ENCODE measurements at regions not wholly inside any gene's neighbourhood (a gene's known extent, or its start where the extent isn't known, plus 50 kb on each side); places are given as distances from the start of the nearest gene placed in this dataset.

DNA sequence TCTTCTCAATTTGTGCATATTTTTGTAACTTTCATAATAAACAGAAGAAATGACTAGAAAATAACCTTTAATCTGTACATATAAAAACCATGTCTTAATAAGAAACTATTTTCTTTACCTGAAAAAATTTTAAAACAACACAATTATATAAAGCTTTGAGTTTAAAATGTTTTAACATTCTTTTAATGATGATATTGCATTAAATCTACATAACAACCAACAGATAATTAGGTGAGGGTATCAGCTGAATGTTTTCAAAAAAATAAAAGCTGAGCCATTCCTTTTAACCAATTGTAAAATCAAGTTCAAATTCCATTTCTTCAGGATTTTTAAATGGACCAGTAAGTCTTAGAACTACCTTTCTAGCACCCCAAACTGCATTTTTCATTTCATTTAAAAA is 1185.0 kb upstream of the CITED2 start:
- Histone ChIP-seq H3K36me3 (ENCODE audit: control insufficient read depth, insufficient read depth, low read length) (no peaks in the 10 kb centered on the region), H3K4me3 (ENCODE audit: low read length) (no peak overlapping the region), H3K27ac (ENCODE audit: low read length) (no peak overlapping the region), H3K9me3 (ENCODE audit: control insufficient read depth, insufficient read depth, low read length) (no peaks in the 10 kb centered on the region), H3K27me3 (ENCODE audit: control insufficient read depth, insufficient read depth, low read length) (no peaks in the 10 kb centered on the region), H3K4me1 (ENCODE audit: control insufficient read depth, insufficient read depth, low read length) (no peaks in the 10 kb centered on the region)
- DNase-seq (ENCODE audit: low read depth, low spot score), result no peak

DNA sequence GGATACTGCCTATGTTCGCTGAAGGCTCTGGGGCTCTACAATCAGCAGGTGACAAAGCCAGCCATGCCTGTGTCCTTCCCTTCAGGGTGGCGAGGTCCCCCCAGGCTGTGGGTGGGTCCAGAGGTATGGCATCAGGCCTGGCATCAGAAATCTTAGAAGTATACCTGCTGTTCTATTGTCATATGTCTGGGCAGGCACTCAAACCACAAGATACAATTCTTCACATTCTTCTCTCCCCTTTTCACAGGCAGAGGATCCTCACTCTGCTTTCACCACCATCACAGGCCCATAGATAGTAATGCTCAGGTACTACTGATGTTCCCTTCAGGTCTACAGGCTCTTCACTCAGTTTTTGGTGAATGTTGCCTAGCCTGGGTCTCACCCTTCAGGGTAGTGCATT is 1180.0 kb upstream of the CITED2 start:
- no peaks in the 10 kb centered on the region for H3K27me3 ChIP-seq (ENCODE audit: control insufficient read depth, insufficient read depth, low read length)
- no peaks in the 10 kb centered on the region for H3K4me1 ChIP-seq (ENCODE audit: control insufficient read depth, insufficient read depth, low read length)
- H3K4me3 ChIP-seq (ENCODE audit: low read length), result no peak overlapping the region
- H3K36me3 ChIP-seq (ENCODE audit: control insufficient read depth, insufficient read depth, low read length), result no peaks in the 10 kb centered on the region
- no CpG with 5 or more reads among the region's 2 CpGs for WGBS (ENCODE audit: insufficient coverage, insufficient read length)
- no peaks in the 10 kb centered on the region for H3K9me3 ChIP-seq (ENCODE audit: control insufficient read depth, insufficient read depth, low read length)
- no peak overlapping the region for H3K27ac ChIP-seq (ENCODE audit: low read length)
- DNase-seq (ENCODE audit: low read depth, low spot score), result no peak

- Histone ChIP-seq H3K4me1 (ENCODE audit: control insufficient read depth, insufficient read depth, low read length) (no peaks in the 10 kb centered on the region), H3K27me3 (ENCODE audit: control insufficient read depth, insufficient read depth, low read length) (no peaks in the 10 kb centered on the region), H3K9me3 (ENCODE audit: control insufficient read depth, insufficient read depth, low read length) (no peaks in the 10 kb centered on the region), H3K27ac (ENCODE audit: low read length) (no peak overlapping the region), H3K36me3 (ENCODE audit: control insufficient read depth, insufficient read depth, low read length) (no peaks in the 10 kb centered on the region), H3K4me3 (ENCODE audit: low read length) (no peak overlapping the region)
- no peak for DNase-seq (ENCODE audit: low read depth, low spot score)
- no CpG with 5 or more reads among the region's 1 CpG for WGBS (ENCODE audit: insufficient coverage, insufficient read length)
Measured at GRCh38 chr6:140548366-140548765, 1173.9 kb upstream of the CITED2 start.

DNA sequence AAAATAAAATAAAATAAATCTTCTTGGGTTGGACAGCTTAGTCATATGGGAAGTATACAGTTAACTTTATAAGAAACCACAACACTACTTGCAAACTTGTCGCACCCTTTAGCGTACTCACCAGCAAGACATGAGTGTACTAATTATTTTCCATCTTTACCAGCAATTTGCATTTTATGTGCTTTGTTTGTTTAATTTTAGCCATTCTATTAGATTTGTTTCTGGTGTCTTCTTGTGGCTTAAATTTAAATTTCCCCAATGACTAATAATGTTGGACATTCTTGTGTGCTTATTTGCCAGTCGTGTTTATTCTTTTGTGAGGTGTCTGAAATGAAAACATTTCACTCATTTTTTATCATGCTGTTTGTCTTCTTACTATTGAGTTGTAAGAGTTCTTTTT is 1172.2 kb upstream of the CITED2 start:
- no CpG with 5 or more reads among the region's 3 CpGs for WGBS (ENCODE audit: insufficient coverage, insufficient read length)

DNA sequence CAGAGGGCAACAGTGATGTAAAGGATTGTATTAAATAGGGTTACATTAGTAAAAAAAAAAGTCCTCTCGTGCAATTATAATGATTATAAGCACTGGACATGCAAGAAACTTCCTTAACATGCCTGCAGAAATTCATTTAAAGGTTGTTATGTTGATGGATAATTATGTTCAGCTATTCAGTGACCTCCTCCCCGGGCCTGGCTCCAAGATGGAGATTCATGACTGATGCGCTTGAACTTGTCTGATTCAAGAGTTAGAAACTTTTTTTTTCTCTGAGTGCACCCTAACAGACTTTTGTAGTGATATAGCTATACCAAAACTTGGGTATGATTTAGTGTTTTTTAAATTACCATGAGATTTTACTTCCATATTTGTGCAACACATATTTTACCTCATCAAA is 1170.0 kb upstream of the CITED2 start:
- H3K27ac ChIP-seq (ENCODE audit: low read length), result no peak overlapping the region
- H3K4me1 ChIP-seq (ENCODE audit: control insufficient read depth, insufficient read depth, low read length), result no peaks in the 10 kb centered on the region
- no peak for DNase-seq (ENCODE audit: low read depth, low spot score)
- no peaks in the 10 kb centered on the region for H3K9me3 ChIP-seq (ENCODE audit: control insufficient read depth, insufficient read depth, low read length)
- H3K27me3 ChIP-seq (ENCODE audit: control insufficient read depth, insufficient read depth, low read length), result no peaks in the 10 kb centered on the region
- no CpG with 5 or more reads among the region's 3 CpGs for WGBS (ENCODE audit: insufficient coverage, insufficient read length)
- H3K36me3 ChIP-seq (ENCODE audit: control insufficient read depth, insufficient read depth, low read length), result no peaks in the 10 kb centered on the region
- no peak overlapping the region for H3K4me3 ChIP-seq (ENCODE audit: low read length)

More for the DNA sequence above, 1172.2 kb upstream of the CITED2 start:
- Histone ChIP-seq H3K9me3 (ENCODE audit: control insufficient read depth, insufficient read depth, low read length) (no peaks in the 10 kb centered on the region), H3K27ac (ENCODE audit: low read length) (no peak overlapping the region), H3K36me3 (ENCODE audit: control insufficient read depth, insufficient read depth, low read length) (no peaks in the 10 kb centered on the region), H3K27me3 (ENCODE audit: control insufficient read depth, insufficient read depth, low read length) (no peaks in the 10 kb centered on the region), H3K4me1 (ENCODE audit: control insufficient read depth, insufficient read depth, low read length) (no peaks in the 10 kb centered on the region), H3K4me3 (ENCODE audit: low read length) (no peak overlapping the region)
- no peak for DNase-seq (ENCODE audit: low read depth, low spot score)

GRCh38 chr6:140542863-140543262 is 1168.4 kb upstream of the CITED2 start:
- Histone ChIP-seq H3K4me1 (ENCODE audit: control insufficient read depth, insufficient read depth, low read length) (no peaks in the 10 kb centered on the region; the same call in 1 of the 2 replicates), H3K9me3 (ENCODE audit: control insufficient read depth, insufficient read depth, low read length) (no peaks in the 10 kb centered on the region), H3K4me3 (ENCODE audit: low read length) (no peak overlapping the region), H3K27ac (ENCODE audit: low read length) (no peak overlapping the region), H3K36me3 (ENCODE audit: control insufficient read depth, insufficient read depth, low read length) (no peaks in the 10 kb centered on the region), H3K27me3 (ENCODE audit: control insufficient read depth, insufficient read depth, low read length) (no peaks in the 10 kb centered on the region)
- no peak for DNase-seq (ENCODE audit: low read depth, low spot score)
- WGBS (ENCODE audit: insufficient coverage, insufficient read length), result no CpG with 5 or more reads among the region's 3 CpGs

DNA sequence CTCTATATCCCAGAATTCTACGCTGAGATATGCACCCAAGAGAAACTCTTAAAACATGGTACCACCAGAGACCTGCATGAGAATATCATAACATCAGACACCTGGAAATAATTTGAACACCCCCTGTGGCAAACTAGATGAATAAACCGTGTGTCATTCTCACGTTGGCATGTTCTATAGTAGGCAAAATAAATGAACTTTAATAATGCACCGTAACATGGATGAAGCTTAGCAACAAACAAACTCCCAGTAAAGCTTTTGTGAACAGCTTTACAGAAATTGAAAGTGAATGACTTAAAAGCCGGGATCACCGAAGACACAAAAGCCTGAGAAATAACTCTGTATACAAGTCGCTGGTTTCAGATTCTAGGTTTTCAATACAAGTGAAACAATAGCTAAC is 1166.8 kb upstream of the CITED2 start:
- Histone ChIP-seq H3K27ac (ENCODE audit: low read length) (no peak overlapping the region), H3K27me3 (ENCODE audit: control insufficient read depth, insufficient read depth, low read length) (no peaks in the 10 kb centered on the region), H3K9me3 (ENCODE audit: control insufficient read depth, insufficient read depth, low read length) (no peaks in the 10 kb centered on the region), H3K4me3 (ENCODE audit: low read length) (no peak overlapping the region), H3K36me3 (ENCODE audit: control insufficient read depth, insufficient read depth, low read length) (no peaks in the 10 kb centered on the region), H3K4me1 (ENCODE audit: control insufficient read depth, insufficient read depth, low read length) (no peaks in the 10 kb centered on the region; the same call in 1 of the 2 replicates)
- DNase-seq (ENCODE audit: low read depth, low spot score), result no peak
- no CpG with 5 or more reads among the region's 7 CpGs for WGBS (ENCODE audit: insufficient coverage, insufficient read length)

GRCh38 chr6:140540743-140541142 is 1166.3 kb upstream of the CITED2 start:
- DNase-seq (ENCODE audit: low read depth, low spot score), result no peak
- H3K4me3 ChIP-seq (ENCODE audit: low read length), result no peak overlapping the region
- no peaks in the 10 kb centered on the region for H3K9me3 ChIP-seq (ENCODE audit: control insufficient read depth, insufficient read depth, low read length)
- H3K36me3 ChIP-seq (ENCODE audit: control insufficient read depth, insufficient read depth, low read length), result no peaks in the 10 kb centered on the region
- H3K27me3 ChIP-seq (ENCODE audit: control insufficient read depth, insufficient read depth, low read length), result no peaks in the 10 kb centered on the region
- H3K27ac ChIP-seq (ENCODE audit: low read length), result no peak overlapping the region
- H3K4me1 ChIP-seq (ENCODE audit: control insufficient read depth, insufficient read depth, low read length), result no peaks in the 10 kb centered on the region; the same call in 1 of the 2 replicates
- no CpG with 5 or more reads among the region's 1 CpG for WGBS (ENCODE audit: insufficient coverage, insufficient read length)

DNA sequence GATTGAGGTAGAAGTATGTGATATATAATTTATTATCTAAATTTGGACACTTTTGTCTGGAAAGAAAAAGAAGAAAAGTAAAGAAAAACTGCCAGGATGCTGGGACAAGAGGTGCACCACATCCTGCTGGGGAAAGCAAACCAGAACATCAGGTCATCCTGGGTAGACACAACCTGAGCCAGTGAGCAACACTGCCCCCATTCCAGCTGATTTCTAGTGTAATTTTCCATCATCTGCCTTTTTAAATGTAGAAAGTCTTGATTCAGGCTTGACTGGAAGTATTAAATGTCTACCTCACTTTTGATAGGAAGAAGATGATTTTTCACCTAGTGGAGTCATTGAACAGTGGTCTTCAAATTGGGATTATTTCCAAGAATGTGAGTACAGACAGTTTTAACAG is 1164.5 kb upstream of the CITED2 start:
- H3K36me3 ChIP-seq (ENCODE audit: control insufficient read depth, insufficient read depth, low read length), result no peaks in the 10 kb centered on the region
- no peaks in the 10 kb centered on the region; the same call in 1 of the 2 replicates for H3K4me1 ChIP-seq (ENCODE audit: control insufficient read depth, insufficient read depth, low read length)
- no peak overlapping the region for H3K27ac ChIP-seq (ENCODE audit: low read length)
- DNase-seq (ENCODE audit: low read depth, low spot score), result no peak
- no peaks in the 10 kb centered on the region for H3K9me3 ChIP-seq (ENCODE audit: control insufficient read depth, insufficient read depth, low read length)
- no peaks in the 10 kb centered on the region for H3K27me3 ChIP-seq (ENCODE audit: control insufficient read depth, insufficient read depth, low read length)
- no peak overlapping the region for H3K4me3 ChIP-seq (ENCODE audit: low read length)

DNA sequence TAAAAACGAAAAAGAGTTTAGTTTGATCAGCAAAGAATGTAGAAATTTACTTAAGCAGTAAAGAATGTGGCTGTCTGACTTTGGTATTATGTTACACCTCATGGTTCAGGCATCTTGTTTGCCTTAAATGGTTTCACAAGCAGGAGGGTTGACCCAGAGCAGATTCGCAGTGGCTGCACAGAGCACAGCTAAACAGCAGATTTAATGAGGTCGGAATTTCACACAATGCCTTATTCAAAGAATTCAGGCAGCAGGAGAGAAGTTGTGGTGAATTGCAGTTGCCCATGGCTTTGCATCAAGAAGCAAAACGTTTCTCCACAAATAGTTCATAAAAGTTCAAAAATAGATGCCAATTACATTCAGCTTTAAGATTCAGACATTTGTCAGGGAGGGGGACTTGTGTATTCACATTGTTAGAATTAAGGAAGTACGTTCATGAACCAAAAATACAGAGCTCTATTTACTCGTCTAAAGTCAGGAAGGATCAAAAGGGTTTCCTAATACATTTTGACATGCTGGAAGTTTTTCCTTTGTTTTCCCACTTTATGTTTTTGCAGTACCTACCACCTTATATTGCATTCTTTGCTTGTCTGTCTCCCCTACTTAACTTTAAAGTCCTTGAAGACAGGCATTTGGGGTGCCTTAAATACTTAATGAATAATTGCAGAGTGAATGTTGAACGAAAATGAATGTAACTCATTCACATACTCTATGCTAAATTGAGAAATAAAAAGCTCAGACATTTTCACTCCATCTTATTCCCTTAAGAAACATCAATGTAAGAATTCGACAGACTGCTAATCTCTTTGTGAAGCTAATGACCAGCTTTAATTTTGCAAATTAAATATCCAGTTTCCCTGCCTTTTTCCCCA is 1163.6 kb upstream of the CITED2 start:
- H3K4me1 ChIP-seq (ENCODE audit: control insufficient read depth, insufficient read depth, low read length), result no peaks in the 10 kb centered on the region; the same call in 1 of the 2 replicates
- no peaks in the 10 kb centered on the region for H3K9me3 ChIP-seq (ENCODE audit: control insufficient read depth, insufficient read depth, low read length)
- H3K36me3 ChIP-seq (ENCODE audit: control insufficient read depth, insufficient read depth, low read length), result no peaks in the 10 kb centered on the region
- no peaks in the 10 kb centered on the region for H3K27me3 ChIP-seq (ENCODE audit: control insufficient read depth, insufficient read depth, low read length)
- H3K4me3 ChIP-seq (ENCODE audit: low read length), result no peak overlapping the region
- no peak overlapping the region for H3K27ac ChIP-seq (ENCODE audit: low read length)
- WGBS (ENCODE audit: insufficient coverage, insufficient read length), result no CpG with 5 or more reads among the region's 8 CpGs
- DNase-seq (ENCODE audit: low read depth, low spot score), result peak; percentile 29

DNA sequence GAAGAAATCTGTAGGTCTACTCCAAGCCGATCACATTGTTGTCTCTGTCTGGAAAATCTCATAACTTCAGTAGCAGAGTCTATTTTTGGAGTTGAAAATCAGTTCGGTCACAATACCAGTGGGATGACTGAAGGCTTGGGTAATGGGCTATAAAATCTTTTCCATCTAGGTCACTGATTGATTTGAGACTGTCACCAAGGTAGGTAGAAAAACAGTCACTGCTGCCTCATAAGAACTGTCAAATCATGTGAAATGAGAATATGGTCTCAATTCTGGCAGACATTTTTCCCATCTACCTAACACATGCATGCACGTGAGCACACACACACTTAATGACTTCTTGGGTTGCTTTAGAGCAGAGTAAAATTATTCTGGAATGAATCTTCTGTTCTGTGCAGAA is 1162.8 kb upstream of the CITED2 start:
- H3K4me3 ChIP-seq (ENCODE audit: low read length), result no peak overlapping the region
- WGBS (ENCODE audit: insufficient coverage, insufficient read length), result no CpG with 5 or more reads among the region's 3 CpGs
- no peak for DNase-seq (ENCODE audit: low read depth, low spot score)
- no peaks in the 10 kb centered on the region; the same call in 1 of the 2 replicates for H3K4me1 ChIP-seq (ENCODE audit: control insufficient read depth, insufficient read depth, low read length)
- H3K27me3 ChIP-seq (ENCODE audit: control insufficient read depth, insufficient read depth, low read length), result no peaks in the 10 kb centered on the region
- H3K27ac ChIP-seq (ENCODE audit: low read length), result no peak overlapping the region
- H3K36me3 ChIP-seq (ENCODE audit: control insufficient read depth, insufficient read depth, low read length), result no peaks in the 10 kb centered on the region
- H3K9me3 ChIP-seq (ENCODE audit: control insufficient read depth, insufficient read depth, low read length), result no peaks in the 10 kb centered on the region

All from iPS DF 6.9 (cell line).